ENCODE measurements at regions not wholly inside any gene's neighbourhood (a gene's known extent, or its start where the extent isn't known, plus 50 kb on each side); places are given as distances from the start of the nearest gene placed in this dataset.

DNA sequence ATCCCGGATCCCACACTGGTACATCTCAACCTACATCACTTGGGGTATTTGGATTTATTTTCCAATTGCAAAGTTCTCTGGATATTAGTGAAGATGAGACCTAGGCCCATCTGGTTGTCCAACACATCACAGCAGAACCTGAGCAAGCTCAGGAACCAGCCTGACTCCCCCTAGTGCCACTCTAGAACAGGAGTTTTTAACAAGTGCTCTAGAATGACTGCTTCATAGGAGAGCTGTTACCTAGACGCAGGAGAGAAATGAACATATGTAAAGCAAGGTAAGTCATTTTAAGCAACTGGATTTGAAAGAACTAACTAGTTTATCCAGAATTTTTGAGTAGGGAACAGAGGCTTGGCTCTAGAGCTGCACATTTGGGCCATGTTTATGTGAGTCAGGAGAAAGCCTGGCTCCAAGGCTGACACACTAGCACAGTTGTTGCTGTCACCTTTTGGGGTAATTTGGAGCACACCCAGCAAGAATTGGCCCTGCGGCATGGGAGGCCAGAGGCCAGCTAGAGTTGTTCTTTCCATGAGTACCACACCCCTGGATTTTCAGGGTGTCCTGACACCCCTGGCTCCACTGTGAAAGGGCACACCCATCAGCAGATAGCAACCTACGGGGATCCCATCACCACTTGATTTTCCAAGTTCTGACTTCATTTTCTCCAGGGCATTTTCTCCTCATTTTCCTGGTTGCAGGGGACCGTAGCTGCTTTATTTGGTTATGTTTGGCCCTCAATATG is 110.9 kb upstream of the LPAR1 start:
- H3K36me3 Mint-ChIP-seq (ENCODE audit: low read depth) = peaks cover 6% of the 10 kb centered on the region
- no peak overlapping the region for H3K4me3 Mint-ChIP-seq
- peaks cover 37% of the 10 kb centered on the region for H3K4me1 Mint-ChIP-seq (ENCODE audit: low read depth)
- no peaks in the 10 kb centered on the region for H3K27me3 Mint-ChIP-seq
- peak overlapping the region; percentile 77 for H3K27ac Mint-ChIP-seq
- no peaks in the 10 kb centered on the region for H3K9me3 Mint-ChIP-seq
- intact Hi-C loops (cut with micrococcal nuclease) = loop anchor here (5.0 to 10.0 kb wide), 2 partner anchors 74 to 112 kb away; partner anchors contain the start of gene LPAR1

GRCh38 chr9:111148052-111149017 is 110.1 kb upstream of the LPAR1 start:
- Mint-ChIP-seq H3K9me3 (no peaks in the 10 kb centered on the region), H3K4me1 (ENCODE audit: low read depth) (peaks cover 33% of the 10 kb centered on the region), H3K4me3 (peak overlapping the region; percentile 0), H3K27me3 (no peaks in the 10 kb centered on the region), H3K36me3 (ENCODE audit: low read depth) (peaks cover 6% of the 10 kb centered on the region), H3K27ac (peak overlapping the region; percentile 77)
- intact Hi-C loops (cut with micrococcal nuclease) = loop anchor here (5.0 to 10.0 kb wide), 2 partner anchors 74 to 111 kb away; partner anchors contain the start of gene LPAR1

DNA sequence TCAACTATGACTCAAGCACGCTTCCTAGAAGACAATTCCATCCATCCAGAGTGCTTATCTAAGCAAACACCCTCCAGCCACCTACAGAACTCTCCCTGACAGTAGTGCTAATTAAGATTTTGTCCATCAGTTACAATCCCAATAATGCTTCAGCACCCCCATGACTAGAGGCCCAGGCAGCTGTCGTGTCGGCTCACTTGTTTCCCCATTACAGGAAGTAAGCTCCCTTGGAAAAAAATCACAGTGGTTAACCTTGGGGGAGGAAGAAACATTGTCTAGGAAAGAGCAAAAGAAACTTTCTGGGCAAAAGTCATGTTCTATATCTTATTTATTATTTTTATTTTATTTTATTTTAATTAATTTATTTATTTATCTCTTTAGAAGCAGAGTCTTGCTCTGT is 108.8 kb upstream of the LPAR1 start:
- intact Hi-C loops (cut with micrococcal nuclease) = loop anchor here (5.0 to 10.0 kb wide), 2 partner anchors 72 to 110 kb away; partner anchors contain the start of gene LPAR1
- Mint-ChIP-seq H3K9me3 (no peaks in the 10 kb centered on the region), H3K27me3 (no peaks in the 10 kb centered on the region), H3K4me3 (no peak overlapping the region), H3K27ac (peak overlapping the region; percentile 17), H3K36me3 (ENCODE audit: low read depth) (peaks cover 6% of the 10 kb centered on the region), H3K4me1 (ENCODE audit: low read depth) (peaks cover 33% of the 10 kb centered on the region)

DNA sequence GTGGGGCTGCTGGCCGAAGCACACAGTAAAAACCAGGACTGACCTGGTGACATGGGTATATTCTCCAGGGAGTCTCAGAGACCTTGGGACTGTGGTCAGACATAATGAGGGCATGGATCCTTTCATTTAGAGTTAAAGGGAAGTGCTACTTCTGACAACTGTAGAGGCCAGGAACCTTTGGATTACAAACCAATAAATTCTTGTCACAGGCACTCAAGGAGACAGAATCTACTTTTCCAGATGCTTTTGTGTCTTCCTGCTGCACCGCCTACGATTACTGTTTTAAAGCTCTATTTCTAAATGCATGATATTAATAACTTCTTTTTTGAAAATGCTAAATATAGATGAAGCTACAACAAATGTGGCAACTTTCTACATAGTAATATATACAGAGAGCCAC is 106.5 kb upstream of the LPAR1 start:
- H3K27ac Mint-ChIP-seq = no peak overlapping the region
- peaks cover 33% of the 10 kb centered on the region for H3K4me1 Mint-ChIP-seq (ENCODE audit: low read depth)
- H3K4me3 Mint-ChIP-seq = no peak overlapping the region
- H3K36me3 Mint-ChIP-seq (ENCODE audit: low read depth) = peaks cover 6% of the 10 kb centered on the region
- H3K27me3 Mint-ChIP-seq = no peaks in the 10 kb centered on the region
- intact Hi-C loops (cut with micrococcal nuclease) = loop anchor here (5.0 to 10.0 kb wide), 2 partner anchors 70 to 107 kb away; partner anchors contain the start of gene LPAR1
- no peaks in the 10 kb centered on the region for H3K9me3 Mint-ChIP-seq

GRCh38 chr9:111136180-111136579 is 97.9 kb upstream of the LPAR1 start:
- Mint-ChIP-seq H3K4me3 (no peak overlapping the region), H3K9me3 (peaks cover 27% of the 10 kb centered on the region), H3K27ac (no peak overlapping the region), H3K36me3 (ENCODE audit: low read depth) (peaks cover 44% of the 10 kb centered on the region), H3K27me3 (no peaks in the 10 kb centered on the region), H3K4me1 (ENCODE audit: low read depth) (peaks cover 10% of the 10 kb centered on the region)
- intact Hi-C loops (cut with micrococcal nuclease) = no loop called here

DNA sequence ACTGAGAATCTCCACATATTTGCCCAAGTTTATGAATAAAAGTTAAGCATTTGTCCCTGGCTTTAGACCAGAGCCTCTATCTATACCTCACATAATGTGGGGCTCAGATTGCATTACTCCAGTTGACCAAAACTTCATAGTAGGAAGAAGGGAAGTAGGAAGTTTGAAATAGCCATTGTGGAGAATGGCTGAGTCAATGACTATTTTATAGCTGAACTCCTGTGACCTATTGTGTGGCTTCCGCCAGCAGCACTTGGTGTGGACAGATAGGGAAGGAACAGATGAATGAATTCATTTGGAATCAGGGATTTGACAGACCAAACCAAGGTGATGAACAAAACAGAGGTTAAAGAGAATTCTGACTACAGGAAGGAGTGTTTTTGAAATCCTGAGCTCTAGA is 92.9 kb upstream of the LPAR1 start:
- H3K27ac Mint-ChIP-seq = peak overlapping the region; percentile 30
- H3K27me3 Mint-ChIP-seq = no peaks in the 10 kb centered on the region
- peaks cover 13% of the 10 kb centered on the region for H3K4me1 Mint-ChIP-seq (ENCODE audit: low read depth)
- intact Hi-C loops (cut with micrococcal nuclease) = no loop called here
- no peak overlapping the region for H3K4me3 Mint-ChIP-seq
- peaks cover 30% of the 10 kb centered on the region for H3K9me3 Mint-ChIP-seq
- peaks cover 53% of the 10 kb centered on the region for H3K36me3 Mint-ChIP-seq (ENCODE audit: low read depth)

DNA sequence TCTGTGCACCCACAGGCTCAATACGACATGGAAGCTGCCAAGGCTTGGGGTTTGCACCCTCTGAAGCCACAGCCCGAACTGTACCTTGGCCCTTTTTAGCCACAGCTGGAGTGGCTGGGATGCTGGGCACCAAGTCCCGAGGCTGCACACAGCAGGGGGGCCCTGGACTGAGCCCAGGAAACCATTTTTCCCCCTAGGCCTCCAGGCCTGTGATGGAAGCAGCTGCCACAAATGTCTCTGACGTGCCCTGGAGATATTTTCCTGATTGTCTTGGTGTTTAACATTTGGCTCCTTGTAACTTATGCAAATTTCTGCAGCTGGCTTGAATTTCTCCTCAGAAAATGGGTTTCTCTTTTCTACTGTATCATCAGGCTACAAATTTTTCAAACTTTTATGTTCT is 82.3 kb upstream of the LPAR1 start:
- no peak overlapping the region for H3K4me3 Mint-ChIP-seq
- H3K9me3 Mint-ChIP-seq = peaks cover 22% of the 10 kb centered on the region
- peaks cover 26% of the 10 kb centered on the region for H3K36me3 Mint-ChIP-seq (ENCODE audit: low read depth)
- H3K27ac Mint-ChIP-seq = no peak overlapping the region
- H3K27me3 Mint-ChIP-seq = no peaks in the 10 kb centered on the region
- H3K4me1 Mint-ChIP-seq (ENCODE audit: low read depth) = peaks cover 5% of the 10 kb centered on the region
- intact Hi-C loops (cut with micrococcal nuclease) = no loop called here

DNA sequence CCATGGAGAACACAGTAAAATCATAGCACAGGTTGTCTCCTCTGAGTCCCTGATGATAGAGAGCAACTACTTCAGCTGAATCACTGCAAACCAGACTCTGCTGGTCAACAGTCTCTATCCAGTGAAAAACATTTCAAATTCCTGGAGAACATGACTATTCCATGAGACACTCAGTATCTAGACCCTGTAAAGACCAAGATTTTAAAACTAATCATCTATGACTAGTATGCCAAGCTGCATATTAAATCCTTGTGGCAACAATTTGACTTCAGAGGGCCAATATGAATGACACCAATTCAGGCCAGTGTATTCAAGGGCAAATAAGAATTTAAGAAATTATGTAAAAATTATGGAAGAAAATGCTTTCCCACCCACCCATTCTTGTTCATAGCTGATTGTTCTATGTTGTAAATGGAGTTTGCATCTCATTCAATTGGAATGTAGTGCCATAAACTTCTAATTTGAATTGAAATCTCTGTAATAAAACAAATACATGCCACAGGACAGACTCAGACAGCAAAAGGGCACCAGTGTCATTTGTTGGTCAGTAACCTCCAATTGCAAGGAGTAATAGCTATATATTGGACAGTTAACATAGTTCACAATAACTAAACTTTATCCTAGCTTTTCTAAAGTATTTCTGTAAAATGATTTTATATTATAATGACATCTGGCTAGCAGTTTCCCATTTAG is 80.1 kb upstream of the LPAR1 start:
- Mint-ChIP-seq H3K4me1 (ENCODE audit: low read depth) (peaks cover 5% of the 10 kb centered on the region), H3K4me3 (no peak overlapping the region), H3K27me3 (no peaks in the 10 kb centered on the region), H3K9me3 (peaks cover 22% of the 10 kb centered on the region), H3K36me3 (ENCODE audit: low read depth) (peaks cover 25% of the 10 kb centered on the region), H3K27ac (no peak overlapping the region)
- intact Hi-C loops (cut with micrococcal nuclease) = no loop called here

GRCh38 chr9:111114486-111114885 is 76.2 kb upstream of the LPAR1 start:
- intact Hi-C loops (cut with micrococcal nuclease) = no loop called here
- H3K27ac Mint-ChIP-seq = no peak overlapping the region
- H3K9me3 Mint-ChIP-seq = peaks cover 5% of the 10 kb centered on the region
- H3K36me3 Mint-ChIP-seq (ENCODE audit: low read depth) = peaks cover 11% of the 10 kb centered on the region
- H3K4me3 Mint-ChIP-seq = no peak overlapping the region
- peaks cover 8% of the 10 kb centered on the region for H3K4me1 Mint-ChIP-seq (ENCODE audit: low read depth)
- peaks cover 1% of the 10 kb centered on the region for H3K27me3 Mint-ChIP-seq

GRCh38 chr9:111113712-111114111 is 75.4 kb upstream of the LPAR1 start:
- peaks cover 12% of the 10 kb centered on the region for H3K4me1 Mint-ChIP-seq (ENCODE audit: low read depth)
- H3K27me3 Mint-ChIP-seq = peaks cover 1% of the 10 kb centered on the region
- intact Hi-C loops (cut with micrococcal nuclease) = no loop called here
- peaks cover 5% of the 10 kb centered on the region for H3K36me3 Mint-ChIP-seq (ENCODE audit: low read depth)
- H3K27ac Mint-ChIP-seq = no peak overlapping the region
- no peaks in the 10 kb centered on the region for H3K9me3 Mint-ChIP-seq
- H3K4me3 Mint-ChIP-seq = no peak overlapping the region

GRCh38 chr9:111110805-111111204 is 72.5 kb upstream of the LPAR1 start:
- peaks cover 1% of the 10 kb centered on the region for H3K27me3 Mint-ChIP-seq
- no peaks in the 10 kb centered on the region for H3K9me3 Mint-ChIP-seq
- intact Hi-C loops (cut with micrococcal nuclease) = no loop called here
- no peak overlapping the region for H3K4me3 Mint-ChIP-seq
- no peak overlapping the region for H3K27ac Mint-ChIP-seq
- peaks cover 10% of the 10 kb centered on the region for H3K36me3 Mint-ChIP-seq (ENCODE audit: low read depth)
- peaks cover 26% of the 10 kb centered on the region for H3K4me1 Mint-ChIP-seq (ENCODE audit: low read depth)

GRCh38 chr9:111108946-111109345 is 70.7 kb upstream of the LPAR1 start:
- Mint-ChIP-seq H3K36me3 (ENCODE audit: low read depth) (peaks cover 10% of the 10 kb centered on the region), H3K27me3 (peaks cover 1% of the 10 kb centered on the region), H3K9me3 (no peaks in the 10 kb centered on the region), H3K4me1 (ENCODE audit: low read depth) (peaks cover 26% of the 10 kb centered on the region), H3K27ac (no peak overlapping the region), H3K4me3 (no peak overlapping the region)
- intact Hi-C loops (cut with micrococcal nuclease) = no loop called here

GRCh38 chr9:111107141-111107540 is 68.9 kb upstream of the LPAR1 start:
- H3K4me3 Mint-ChIP-seq = no peak overlapping the region
- H3K36me3 Mint-ChIP-seq (ENCODE audit: low read depth) = peaks cover 8% of the 10 kb centered on the region
- no peaks in the 10 kb centered on the region for H3K27me3 Mint-ChIP-seq
- H3K4me1 Mint-ChIP-seq (ENCODE audit: low read depth) = peaks cover 26% of the 10 kb centered on the region
- intact Hi-C loops (cut with micrococcal nuclease) = no loop called here
- no peaks in the 10 kb centered on the region for H3K9me3 Mint-ChIP-seq
- no peak overlapping the region for H3K27ac Mint-ChIP-seq

Data from dendritic cell treated with granulocyte-macrophage colony-stimulating factor and Interleukin-4, amounts not matched to agents 40 ng/mL and 50 ng/mL, for 4 days (primary cell).